Mucosa of rectum (tissue), 2 donors: ENCODE measurements at regions not wholly inside any gene's neighbourhood (a gene's known extent, or its start where the extent isn't known, plus 50 kb on each side); places are given as distances from the start of the nearest gene placed in this dataset.

ENCODE experiments used
- H3K27ac ChIP-seq, 2 donors: one replicate each; pipeline ENCODE4 v1.7.0; 2013; ENCODE audit warnings: inconsistent platforms in 2 of 2, low read depth in 2 of 2, low read length in 2 of 2
- H3K27me3 ChIP-seq, 2 donors: one replicate each; pipeline ENCODE4 v1.7.0; 2013; ENCODE audit warnings: low read length in 2 of 2; ENCODE audit not compliant: control insufficient read depth in 2 of 2, insufficient read depth in 2 of 2
- H3K36me3 ChIP-seq, 2 donors: one replicate each; pipeline ENCODE4 v1.7.0; 2013; ENCODE audit warnings: low read length in 2 of 2; ENCODE audit not compliant: control insufficient read depth in 2 of 2, insufficient read depth in 2 of 2
- H3K4me1 ChIP-seq, 2 donors: one replicate each; pipeline ENCODE4 v1.7.0; 2013; ENCODE audit warnings: low read length in 2 of 2, mild to moderate bottlenecking in 1 of 2; ENCODE audit not compliant: control insufficient read depth in 2 of 2, insufficient read depth in 2 of 2
- H3K4me3 ChIP-seq, 2 donors: one replicate each; pipeline ENCODE4 v1.7.0; 2013; ENCODE audit warnings: low read length in 2 of 2
- H3K9ac ChIP-seq, 2 donors: one replicate each; pipeline ENCODE4 v1.7.0; 2013; ENCODE audit warnings: low read length in 2 of 2, low read depth in 1 of 2, mild to moderate bottlenecking in 1 of 2
- H3K9me3 ChIP-seq, 2 donors: one replicate each; pipeline ENCODE4 v1.7.0; 2013; ENCODE audit warnings: low read length in 2 of 2; ENCODE audit not compliant: control insufficient read depth in 2 of 2
- donor health status: healthy.
- donor health status: Normal muscosa, but diverticular disease.

- no peaks in the 10 kb centered on the region for H3K36me3 ChIP-seq
- H3K27me3 ChIP-seq, result peaks cover 5 to 9% of the 10 kb centered on the region in 2 donors
- H3K9me3 ChIP-seq, result no peaks in the 10 kb centered on the region
- no peak overlapping the region for H3K27ac ChIP-seq
- no peak overlapping the region for H3K4me3 ChIP-seq
- no peak overlapping the region for H3K9ac ChIP-seq
- no peaks in the 10 kb centered on the region for H3K4me1 ChIP-seq
Measured at GRCh38 chr10:128277267-128277840, 151.1 kb upstream of the MKI67 start.

GRCh38 chr10:128278362-128278761 is 152.1 kb upstream of the MKI67 start:
- no peaks in the 10 kb centered on the region for H3K9me3 ChIP-seq
- H3K36me3 ChIP-seq, result no peaks in the 10 kb centered on the region
- peaks cover 0 to 9% of the 10 kb centered on the region in 2 donors for H3K27me3 ChIP-seq
- no peak overlapping the region for H3K4me3 ChIP-seq
- no peaks in the 10 kb centered on the region for H3K4me1 ChIP-seq
- no peak overlapping the region for H3K27ac ChIP-seq
- no peak overlapping the region for H3K9ac ChIP-seq

- Histone ChIP-seq H3K4me1 (no peaks in the 10 kb centered on the region), H3K9ac (no peak overlapping the region), H3K9me3 (no peaks in the 10 kb centered on the region), H3K4me3 (no peak overlapping the region), H3K27ac (no peak overlapping the region), H3K27me3 (peaks cover 4 to 13% of the 10 kb centered on the region in 2 donors), H3K36me3 (no peaks in the 10 kb centered on the region)
Measured at GRCh38 chr10:128280271-128280670, 154.0 kb upstream of the MKI67 start.

GRCh38 chr10:128281343-128281742 is 155.1 kb upstream of the MKI67 start:
- no peak overlapping the region for H3K4me3 ChIP-seq
- no peaks in the 10 kb centered on the region for H3K9me3 ChIP-seq
- H3K27ac ChIP-seq, result no peak overlapping the region
- no peaks in the 10 kb centered on the region for H3K4me1 ChIP-seq
- H3K9ac ChIP-seq, result no peak overlapping the region
- no peaks in the 10 kb centered on the region for H3K36me3 ChIP-seq
- peaks cover 4 to 13% of the 10 kb centered on the region in 2 donors for H3K27me3 ChIP-seq

GRCh38 chr10:128281861-128282260 is 155.6 kb upstream of the MKI67 start:
- no peak overlapping the region for H3K27ac ChIP-seq

GRCh38 chr10:128286141-128286761 is 160.0 kb upstream of the MKI67 start:
- H3K27ac ChIP-seq, result no peak overlapping the region
- peaks cover 0 to 3% of the 10 kb centered on the region in 2 donors for H3K9me3 ChIP-seq
- H3K9ac ChIP-seq, result no peak overlapping the region
- peaks cover 5 to 13% of the 10 kb centered on the region in 2 donors for H3K27me3 ChIP-seq
- H3K36me3 ChIP-seq, result no peaks in the 10 kb centered on the region
- no peak overlapping the region for H3K4me3 ChIP-seq
- no peaks in the 10 kb centered on the region for H3K4me1 ChIP-seq

More at GRCh38 chr10:128281861-128282260, 155.6 kb upstream of the MKI67 start:
- Histone ChIP-seq H3K4me1 (no peaks in the 10 kb centered on the region), H3K4me3 (no peak overlapping the region), H3K36me3 (no peaks in the 10 kb centered on the region), H3K9ac (no peak overlapping the region), H3K9me3 (no peaks in the 10 kb centered on the region), H3K27me3 (peaks cover 4 to 13% of the 10 kb centered on the region in 2 donors)

GRCh38 chr10:128286762-128287500 is 160.7 kb upstream of the MKI67 start:
- Histone ChIP-seq H3K9ac (no peak overlapping the region), H3K4me1 (no peaks in the 10 kb centered on the region), H3K27ac (no peak overlapping the region), H3K36me3 (no peaks in the 10 kb centered on the region), H3K4me3 (no peak overlapping the region), H3K9me3 (peaks cover 0 to 3% of the 10 kb centered on the region in 2 donors), H3K27me3 (peaks cover 5 to 13% of the 10 kb centered on the region in 2 donors)

- peaks cover 5 to 13% of the 10 kb centered on the region in 2 donors for H3K27me3 ChIP-seq
- no peak overlapping the region for H3K9ac ChIP-seq
- H3K36me3 ChIP-seq, result no peaks in the 10 kb centered on the region
Measured at GRCh38 chr10:128287921-128288320, 161.7 kb upstream of the MKI67 start.

GRCh38 chr10:128289621-128290020 is 163.4 kb upstream of the MKI67 start:
- no peak overlapping the region for H3K4me3 ChIP-seq
- H3K9me3 ChIP-seq, result peaks cover 0 to 3% of the 10 kb centered on the region in 2 donors
- peaks cover 5 to 13% of the 10 kb centered on the region in 2 donors for H3K27me3 ChIP-seq
- H3K27ac ChIP-seq, result no peak overlapping the region
- no peak overlapping the region for H3K9ac ChIP-seq
- H3K36me3 ChIP-seq, result no peaks in the 10 kb centered on the region
- H3K4me1 ChIP-seq, result no peaks in the 10 kb centered on the region

More at GRCh38 chr10:128287921-128288320, 161.7 kb upstream of the MKI67 start:
- Histone ChIP-seq H3K27ac (no peak overlapping the region), H3K9me3 (peaks cover 0 to 3% of the 10 kb centered on the region in 2 donors), H3K4me1 (no peaks in the 10 kb centered on the region), H3K4me3 (no peak overlapping the region)

- Histone ChIP-seq H3K36me3 (no peaks in the 10 kb centered on the region), H3K4me1 (no peaks in the 10 kb centered on the region), H3K4me3 (no peak overlapping the region), H3K27me3 (no peaks in the 10 kb centered on the region), H3K27ac (no peak overlapping the region), H3K9ac (no peak overlapping the region), H3K9me3 (peaks cover 0 to 2% of the 10 kb centered on the region in 2 donors)
Measured at GRCh38 chr10:128295003-128295402, 168.8 kb upstream of the MKI67 start.
